Adrenal gland (tissue), 9 donors: ENCODE measurements at regions not wholly inside any gene's neighbourhood (a gene's known extent, or its start where the extent isn't known, plus 50 kb on each side); places are given as distances from the start of the nearest gene placed in this dataset.

Experiments
- DNase-seq, 7 donors: peaks; one replicate each; pipeline ENCODE4 v3.0.0-alpha.2; 2019 to 2020
- H3K27ac ChIP-seq, 5 donors: fragments of 200-600 bp; sonication (generic) in 4 of 5; 1 replicate in 3 of 5; 2 replicates in 2 of 5; pipeline versions ENCODE4 v1.5.1 to v1.8.0; 2016 to 2020; ENCODE audit warnings: mild to moderate bottlenecking in 1 of 5
- H3K27me3 ChIP-seq: fragments of 200-600 bp; 2 replicates; pipeline ENCODE4 v1.8.0; 2021
- H3K36me3 ChIP-seq, 2 donors: fragments of 200-600 bp; replicated peaks in 1 of 2; 1 replicate in 1 of 2; 2 replicates in 1 of 2; pipeline versions ENCODE4 v1.5.1 to v1.8.0; 2018 to 2022
- H3K4me1 ChIP-seq, 2 donors: fragments of 200-600 bp; replicated peaks in 1 of 2; 1 replicate in 1 of 2; 2 replicates in 1 of 2; pipeline versions ENCODE4 v1.5.1 to v1.8.0; 2018 to 2021
- H3K4me3 ChIP-seq, 4 donors: fragments of 200-600 bp; sonication (generic) in 3 of 4; one replicate each; pipeline ENCODE4 v1.5.1; 2016 to 2018
- H3K9me3 ChIP-seq, 3 donors: fragments of 200-600 bp; sonication (generic) in 1 of 3; replicated peaks in 1 of 3; 1 replicate in 2 of 3; 2 replicates in 1 of 3; pipeline versions ENCODE4 v1.5.1 to v1.8.0; 2016 to 2021
- CTCF ChIP-seq, 6 experiments: fragments of 450-650 bp in 4 of 6; fragments of 200-600 bp in 2 of 6; sonication (generic) in 1 of 6; IDR thresholded peaks; 1 replicate in 5 of 6; 2 replicates in 1 of 6; pipeline versions ENCODE4 v1.5.1 to v1.8.0; 2016 to 2021; ENCODE audit warnings: antibody characterized with exemption in 6 of 6, mild to moderate bottlenecking in 2 of 6, moderate library complexity in 1 of 6
- POLR2A ChIP-seq, 2 donors: fragments of 450-650 bp; IDR thresholded peaks; one replicate each; pipeline ENCODE4 v1.6.1; 2017; ENCODE audit warnings: antibody characterized with exemption in 2 of 2, mild to moderate bottlenecking in 2 of 2, moderate library complexity in 1 of 2
- WGBS, 4 donors: extraction: QIAGEN DNeasy Blood & Tissue Kit in 2 of 4; methylation state at CpG; one replicate each; pipeline versions ENCODE4 v1.1.5 to v1.1.7; 2013 to 2017; 5-methylcytosine and 5-hydroxymethylcytosine counted together
- intact Hi-C, 2 donors: fragments of 100-400 bp; cut with DNase I; formaldehyde crosslinking; loops; one replicate each; pipeline versions ENCODE4 v1.14.1 to v1.15.0; 2022 to 2023
- donor health status: healthy with polysubstance abuse.
- donor health status: Bipolar disorder and iron deficiency.
- donor health status: DM: yes; HTN: yes; CAD: no.
- donor health status: DM: no; HTN: no; CAD: no.
- donor health status: DM: no; HTN: no; CAD: no.

GRCh38 chr13:24065176-24065575 lies 95.3 kb upstream of the SPATA13 start:
- H3K27me3 ChIP-seq, result no peaks in the 10 kb centered on the region
- H3K27ac ChIP-seq, result no peak overlapping the region
- no peak for DNase-seq
- TF ChIP-seq POLR2A (IDR thresholded peaks at IDR 0.05) (no peak), CTCF (IDR thresholded peaks at IDR 0.05) (no peak)
- no peaks in the 10 kb centered on the region for H3K36me3 ChIP-seq
- no peak overlapping the region for H3K4me3 ChIP-seq
- H3K9me3 ChIP-seq, result no peaks in the 10 kb centered on the region
- 67% methylated on average over 3 of the region's 3 CpGs for WGBS, 4 donors
- H3K4me1 ChIP-seq, result peaks cover 0 to 4% of the 10 kb centered on the region in 2 donors
- intact Hi-C loops, result loop anchor here in 1 of 2 donors (10.0 kb wide), 1 partner anchor 90 kb away; no protein-coding TSS in a partner anchor

GRCh38 chr13:24066405-24067295 lies 93.9 kb upstream of the SPATA13 start:
- Histone ChIP-seq H3K27me3 (no peaks in the 10 kb centered on the region), H3K4me3 (no peak overlapping the region), H3K9me3 (no peaks in the 10 kb centered on the region), H3K36me3 (no peaks in the 10 kb centered on the region), H3K4me1 (peaks cover 0 to 4% of the 10 kb centered on the region in 2 donors), H3K27ac (no peak overlapping the region)
- no peak for DNase-seq
- TF ChIP-seq CTCF (IDR thresholded peaks at IDR 0.05), result no peak
- no peak for TF ChIP-seq POLR2A (IDR thresholded peaks at IDR 0.05)
- WGBS, 4 donors, result 88 to 98% (median 95%) methylated on average over 5 of the region's 5 CpGs
- intact Hi-C loops, result loop anchor here in 1 of 2 donors (10.0 kb wide), 1 partner anchor 88 kb away; no protein-coding TSS in a partner anchor

DNA sequence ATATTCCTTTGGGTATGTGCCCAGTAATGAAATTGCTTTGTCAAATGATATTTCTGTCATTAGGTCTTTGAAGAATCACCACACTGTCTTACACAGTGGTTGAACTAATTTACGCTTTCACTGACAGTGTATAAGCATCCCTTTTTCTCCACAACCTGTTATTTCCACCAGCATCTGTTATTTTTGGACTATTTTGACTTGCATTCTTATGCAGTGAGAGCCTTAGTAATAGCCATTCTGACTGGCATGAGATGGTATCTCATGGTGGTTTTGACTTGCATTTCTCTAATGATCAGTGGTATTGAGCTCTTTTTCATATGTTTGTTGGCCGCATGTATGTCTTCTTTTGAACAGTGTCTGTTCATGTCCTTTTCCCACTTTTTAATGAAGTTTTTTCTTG lies 92.0 kb upstream of the SPATA13 start:
- H3K4me3 ChIP-seq, result no peak overlapping the region
- no peak overlapping the region for H3K27ac ChIP-seq
- WGBS, 4 donors, result 87 to 97% (median 93%) methylated on average over 2 of the region's 2 CpGs
- no peaks in the 10 kb centered on the region for H3K9me3 ChIP-seq
- TF ChIP-seq CTCF (IDR thresholded peaks at IDR 0.05) (no peak), POLR2A (IDR thresholded peaks at IDR 0.05) (no peak)
- intact Hi-C loops, result loop anchor here in 1 of 2 donors (10.0 kb wide), 1 partner anchor 86 kb away; no protein-coding TSS in a partner anchor
- H3K27me3 ChIP-seq, result no peaks in the 10 kb centered on the region
- DNase-seq, result no peak
- H3K36me3 ChIP-seq, result no peaks in the 10 kb centered on the region
- H3K4me1 ChIP-seq, result peaks cover 0 to 4% of the 10 kb centered on the region in 2 donors

DNA sequence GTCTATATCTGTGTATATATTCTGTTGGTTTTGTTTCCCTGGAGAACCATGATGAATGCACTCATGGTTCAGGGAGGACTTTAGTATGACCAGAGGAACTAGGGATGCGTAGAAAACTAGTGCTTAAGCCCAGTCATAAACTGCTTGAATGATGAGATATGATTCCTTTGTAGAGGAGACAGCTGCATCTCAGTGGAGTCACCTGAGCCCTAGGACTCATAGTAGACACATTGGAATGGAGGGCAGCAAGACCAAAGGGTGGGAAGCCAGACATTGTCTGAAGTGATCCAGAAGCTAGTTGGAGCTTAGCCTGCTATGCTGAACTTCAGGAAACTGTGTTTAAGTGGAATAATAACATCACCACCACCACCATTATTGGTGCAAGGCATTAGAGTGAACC lies 89.5 kb upstream of the SPATA13 start:
- DNase-seq, result no peak
- no peak overlapping the region for H3K4me3 ChIP-seq
- H3K27ac ChIP-seq, result no peak overlapping the region
- H3K4me1 ChIP-seq, result peaks cover 11 to 16% of the 10 kb centered on the region in 2 donors
- WGBS, 4 donors, result 95 to 100% (median 100%) methylated on average over 1 of the region's 1 CpG
- no peaks in the 10 kb centered on the region for H3K9me3 ChIP-seq
- no peaks in the 10 kb centered on the region for H3K36me3 ChIP-seq
- TF ChIP-seq POLR2A (IDR thresholded peaks at IDR 0.05), result no peak
- no peak for TF ChIP-seq CTCF (IDR thresholded peaks at IDR 0.05)
- intact Hi-C loops, result no loop called here
- H3K27me3 ChIP-seq, result no peaks in the 10 kb centered on the region
